Mesodermal cell (in vitro differentiated cells): ENCODE measurements at regions not wholly inside any gene's neighbourhood (a gene's known extent, or its start where the extent isn't known, plus 50 kb on each side); places are given as distances from the start of the nearest gene placed in this dataset.

Experiments
- H3K27ac ChIP-seq: 2 replicates; pipeline ENCODE4 v1.7.0; 2013; ENCODE audit warnings: mild to moderate bottlenecking, low read depth, low read length, moderate library complexity; ENCODE audit not compliant: severe bottlenecking
- H3K36me3 ChIP-seq: 2 replicates; pipeline ENCODE4 v1.7.1; 2013; ENCODE audit warnings: mild to moderate bottlenecking, low read length, moderate library complexity; ENCODE audit not compliant: control insufficient read depth, insufficient read depth
- H3K4me1 ChIP-seq: one replicate; pipeline ENCODE4 v1.7.1; 2013; ENCODE audit warnings: mild to moderate bottlenecking, low read length; ENCODE audit not compliant: insufficient read depth, control insufficient read depth, poor library complexity, severe bottlenecking
- H3K4me3 ChIP-seq: 2 replicates; pipeline ENCODE4 v1.7.0; 2013; ENCODE audit warnings: low read length, control low read depth, mild to moderate bottlenecking; ENCODE audit not compliant: insufficient read depth, poor library complexity, severe bottlenecking; ENCODE audit errors: extremely low read depth
- H3K9me3 ChIP-seq: 2 replicates; pipeline ENCODE4 v1.7.1; 2013; ENCODE audit warnings: mild to moderate bottlenecking, low read length, moderate library complexity; ENCODE audit not compliant: control insufficient read depth
- WGBS, 2 experiments: methylation state at CpG; one replicate each; pipeline ENCODE4 v1.1.5; 2013; ENCODE audit warnings: missing lambda C conversion rate in 2 of 2; ENCODE audit not compliant: insufficient coverage in 2 of 2; 5-methylcytosine and 5-hydroxymethylcytosine counted together

- Histone ChIP-seq H3K9me3 (no peaks in the 10 kb centered on the region), H3K36me3 (no peaks in the 10 kb centered on the region), H3K4me1 (no peaks in the 10 kb centered on the region), H3K27ac (no peak overlapping the region), H3K4me3 (no peak overlapping the region)
- 19 to 27% methylated on average over 7 to 8 of the region's 8 CpGs for WGBS, 2 experiments
Observed at GRCh38 chr11:15819679-15820286, 536.6 kb downstream of the SOX6 start.

GRCh38 chr11:15821451-15821850 lies 534.9 kb downstream of the SOX6 start:
- no peaks in the 10 kb centered on the region for H3K4me1 ChIP-seq
- H3K4me3 ChIP-seq, result no peak overlapping the region
- no peak overlapping the region for H3K27ac ChIP-seq

GRCh38 chr11:15824060-15824459 lies 532.3 kb downstream of the SOX6 start:
- no peaks in the 10 kb centered on the region for H3K36me3 ChIP-seq
- no peaks in the 10 kb centered on the region for H3K9me3 ChIP-seq
- no peak overlapping the region for H3K4me3 ChIP-seq
- H3K4me1 ChIP-seq, result peaks cover 10% of the 10 kb centered on the region
- WGBS, 2 experiments, result 80 to 100% methylated on average over 1 of the region's 1 CpG
- no peak overlapping the region for H3K27ac ChIP-seq

More at GRCh38 chr11:15821451-15821850, 534.9 kb downstream of the SOX6 start:
- Histone ChIP-seq H3K9me3 (no peaks in the 10 kb centered on the region), H3K36me3 (no peaks in the 10 kb centered on the region)

DNA sequence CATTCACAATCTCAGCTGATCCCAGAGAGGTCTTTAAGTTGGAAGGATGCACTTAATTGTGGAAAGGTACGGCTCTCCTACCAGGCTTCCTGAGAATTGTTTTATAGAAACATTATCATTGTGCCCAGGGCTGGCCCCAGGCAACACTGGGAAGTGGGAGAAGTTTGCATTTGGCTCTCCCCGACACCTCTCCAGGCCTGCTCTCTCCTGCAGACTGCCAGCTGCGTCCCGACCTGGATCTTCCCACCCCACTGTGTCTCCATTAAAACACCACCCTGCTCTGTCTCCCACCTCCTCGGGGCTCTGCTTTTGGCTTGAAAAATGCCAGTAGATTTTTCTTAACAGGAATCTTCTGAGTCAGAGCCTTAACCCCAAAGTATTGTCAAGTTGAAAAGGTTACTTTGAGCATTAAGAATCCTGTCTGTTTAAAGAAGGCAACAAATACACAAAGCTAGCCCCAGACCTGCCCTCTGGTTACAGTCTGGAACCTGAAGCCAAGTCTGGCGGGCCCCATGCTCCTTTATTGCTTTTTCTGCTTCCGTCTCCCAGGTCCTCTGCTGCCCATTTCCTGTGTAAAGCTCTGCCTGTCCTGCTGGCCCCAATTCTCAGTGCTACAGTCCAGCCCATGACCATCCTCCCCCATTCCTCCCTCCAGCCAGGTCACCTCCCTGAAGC lies 530.2 kb downstream of the SOX6 start:
- no peak overlapping the region for H3K4me3 ChIP-seq
- H3K36me3 ChIP-seq, result no peaks in the 10 kb centered on the region
- H3K27ac ChIP-seq, result peak overlapping the region; percentile 62
- WGBS, 2 experiments, result 62 to 74% methylated on average over 5 to 7 of the region's 7 CpGs
- peaks cover 15% of the 10 kb centered on the region for H3K4me1 ChIP-seq
- no peaks in the 10 kb centered on the region for H3K9me3 ChIP-seq

DNA sequence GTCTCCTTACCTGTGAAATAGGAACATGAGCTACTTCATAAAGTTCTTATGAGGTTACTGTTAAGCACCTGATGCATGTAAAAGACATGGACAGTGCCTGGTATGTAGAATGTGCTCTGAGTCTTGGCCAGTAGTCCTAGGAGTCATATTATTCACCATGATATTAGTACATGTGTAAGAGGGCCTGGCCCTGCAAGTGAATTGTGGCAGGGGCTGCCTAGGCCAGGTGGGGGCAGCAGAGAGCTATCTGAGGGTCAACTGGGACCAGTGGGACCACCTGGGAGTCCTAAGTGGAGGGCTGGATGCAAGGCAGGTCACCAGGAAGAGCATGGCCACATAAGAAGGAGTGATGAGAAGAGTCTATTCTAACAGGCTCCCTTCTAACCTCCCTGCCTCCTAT lies 529.5 kb downstream of the SOX6 start:
- no peak overlapping the region for H3K4me3 ChIP-seq
- H3K4me1 ChIP-seq, result peaks cover 15% of the 10 kb centered on the region
- H3K36me3 ChIP-seq, result no peaks in the 10 kb centered on the region
- no peak overlapping the region for H3K27ac ChIP-seq
- H3K9me3 ChIP-seq, result no peaks in the 10 kb centered on the region

DNA sequence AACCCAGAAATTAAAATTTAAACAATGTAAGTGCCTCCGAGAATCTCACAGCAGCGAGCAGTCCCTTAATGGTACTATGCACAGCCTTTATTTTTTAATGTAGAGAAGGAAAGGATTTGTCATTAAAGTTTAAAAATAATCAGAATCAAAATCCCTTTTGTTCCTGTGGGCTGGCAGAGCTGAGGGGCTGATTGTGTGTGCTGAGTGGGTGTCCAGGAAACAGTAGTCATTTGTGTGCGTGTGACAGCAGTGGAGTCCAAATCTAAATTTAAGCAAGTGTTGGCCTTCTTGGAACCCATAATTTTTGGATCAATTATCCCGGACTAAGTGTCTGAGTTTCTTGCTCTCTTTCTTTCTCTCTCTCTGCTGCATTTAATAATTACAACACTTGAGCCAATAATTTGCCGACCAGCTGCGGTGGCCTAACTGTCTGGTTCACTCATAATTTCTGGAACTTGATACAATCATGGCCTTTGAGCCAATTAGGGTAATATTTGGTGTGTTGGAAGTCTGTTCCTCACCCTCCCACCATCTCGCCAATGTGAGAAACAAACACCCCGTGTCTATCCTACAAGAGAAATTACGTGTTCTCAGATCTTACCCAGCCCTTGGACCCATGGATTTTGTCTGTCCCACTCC lies 528.0 kb downstream of the SOX6 start:
- peaks cover 15% of the 10 kb centered on the region for H3K4me1 ChIP-seq
- H3K4me3 ChIP-seq, result no peak overlapping the region
- no peak overlapping the region for H3K27ac ChIP-seq
- no peaks in the 10 kb centered on the region for H3K9me3 ChIP-seq
- 97 to 100% methylated on average over 3 to 6 of the region's 9 CpGs for WGBS, 2 experiments
- H3K36me3 ChIP-seq, result no peaks in the 10 kb centered on the region

DNA sequence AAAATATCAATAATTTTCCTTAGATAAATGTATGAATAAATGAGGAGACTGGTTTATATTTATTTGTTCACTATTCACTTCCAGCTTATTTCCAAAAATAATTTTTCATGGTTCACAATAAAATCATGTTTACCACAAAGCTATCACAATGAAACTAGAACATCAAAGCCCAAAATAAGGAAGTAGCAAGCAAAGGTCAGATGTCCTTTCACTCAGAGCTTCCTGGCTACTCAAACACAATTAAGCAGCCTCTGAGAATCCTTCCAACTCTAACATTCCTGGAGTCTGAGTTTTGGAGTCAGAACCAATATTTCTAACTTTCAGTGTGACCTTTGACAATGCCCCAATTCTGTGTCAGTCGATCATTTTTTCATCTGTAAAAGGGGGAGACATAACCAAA lies 527.0 kb downstream of the SOX6 start:
- 86% methylated on average over 1 of the region's 1 CpG; no CpG with 5 or more reads in 1 of the 2 experiments for WGBS, 2 experiments
- no peaks in the 10 kb centered on the region for H3K9me3 ChIP-seq

DNA sequence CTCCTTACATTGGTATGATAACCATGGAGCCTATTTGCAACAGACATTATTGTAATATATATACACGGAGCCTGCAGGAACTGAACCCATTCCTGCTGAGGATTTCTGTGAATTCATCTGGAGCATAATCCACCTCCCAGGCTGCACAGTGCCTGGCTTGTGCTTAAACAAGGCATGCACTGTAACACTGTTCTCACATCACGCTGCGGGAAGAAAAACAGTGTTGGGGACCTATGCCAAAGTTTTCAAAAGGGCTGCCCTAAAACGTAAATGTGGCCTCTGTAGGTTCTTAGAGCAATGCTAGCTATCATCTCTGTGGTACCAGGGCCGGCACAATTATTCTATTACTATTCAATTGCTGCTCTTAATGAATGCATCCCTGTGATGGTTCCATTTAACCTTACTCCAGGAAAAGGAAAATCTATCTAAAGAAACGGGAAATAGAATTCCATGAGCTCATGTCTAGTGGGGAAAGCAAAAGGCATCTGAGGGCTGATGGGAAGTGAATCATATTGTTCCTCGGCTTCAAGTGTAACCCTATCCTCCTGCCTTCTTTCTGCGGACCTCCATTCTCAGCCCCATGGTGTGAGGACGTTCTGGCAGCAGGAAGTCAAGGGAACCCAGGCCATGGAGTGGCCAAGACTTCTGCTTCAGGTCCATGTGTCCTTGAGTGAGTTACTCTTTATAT lies 525.5 kb downstream of the SOX6 start:
- peaks cover 19% of the 10 kb centered on the region for H3K4me1 ChIP-seq
- H3K36me3 ChIP-seq, result no peaks in the 10 kb centered on the region
- H3K9me3 ChIP-seq, result no peaks in the 10 kb centered on the region
- no peak overlapping the region for H3K27ac ChIP-seq
- WGBS, 2 experiments, result 87 to 89% methylated on average over 6 to 7 of the region's 9 CpGs
- H3K4me3 ChIP-seq, result no peak overlapping the region

More for the DNA sequence above, 527.0 kb downstream of the SOX6 start:
- Histone ChIP-seq H3K27ac (no peak overlapping the region), H3K36me3 (no peaks in the 10 kb centered on the region), H3K4me1 (peaks cover 15% of the 10 kb centered on the region), H3K4me3 (no peak overlapping the region)

DNA sequence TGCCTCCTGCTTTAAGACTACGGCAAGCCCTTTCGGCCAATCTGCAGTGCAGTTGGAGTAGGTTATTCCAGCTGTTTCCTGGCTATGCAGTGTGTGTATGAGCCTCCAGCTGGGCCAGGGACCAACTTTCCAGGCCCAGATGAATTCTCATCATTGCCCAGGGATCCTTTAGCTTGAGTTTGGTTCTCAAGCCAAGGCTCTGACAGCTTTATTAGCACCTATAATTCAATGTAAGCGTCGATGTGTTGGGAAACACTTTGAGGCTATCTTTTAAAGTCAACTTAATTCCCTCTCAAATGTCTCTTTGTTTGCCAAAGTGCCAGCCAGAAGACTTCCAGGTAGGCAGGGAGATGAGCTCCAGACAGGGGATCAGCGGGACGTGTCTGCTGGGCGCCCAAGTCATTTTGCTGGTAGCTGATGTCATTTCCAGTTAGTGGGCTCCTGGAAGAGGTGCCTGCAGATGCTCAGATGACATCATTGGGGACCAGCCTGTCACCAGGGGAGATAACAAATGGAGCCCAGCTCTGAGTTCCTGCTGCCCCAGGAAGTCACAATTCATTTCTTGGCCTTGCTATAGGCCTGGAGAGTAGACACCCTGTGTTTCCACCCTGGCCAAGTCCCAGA lies 520.4 kb downstream of the SOX6 start:
- Histone ChIP-seq H3K4me1 (peaks cover 16% of the 10 kb centered on the region), H3K36me3 (no peaks in the 10 kb centered on the region), H3K4me3 (no peak overlapping the region), H3K27ac (peak overlapping the region; percentile 25), H3K9me3 (no peaks in the 10 kb centered on the region)
- WGBS, 2 experiments, result 97 to 100% methylated on average over 5 to 6 of the region's 7 CpGs

DNA sequence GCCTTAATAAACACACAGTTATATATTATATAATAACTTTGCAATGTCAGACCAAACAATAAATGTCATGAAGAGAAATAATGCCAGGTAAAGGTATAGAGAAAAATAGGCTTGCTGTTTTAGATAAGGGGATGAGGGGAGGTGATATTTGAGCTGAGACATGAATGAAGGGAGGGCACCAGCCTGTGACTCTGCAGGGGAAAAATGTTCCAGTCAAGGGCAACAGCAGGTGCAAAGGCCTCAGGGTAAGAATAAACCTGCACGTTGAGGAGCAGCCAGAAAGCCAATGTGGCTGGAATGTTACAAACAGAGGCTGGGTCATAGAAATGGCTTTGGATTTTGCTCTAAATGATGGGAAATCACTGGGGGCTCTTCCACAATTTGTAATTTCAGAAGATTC lies 519.6 kb downstream of the SOX6 start:
- Histone ChIP-seq H3K4me1 (peaks cover 16% of the 10 kb centered on the region), H3K27ac (no peak overlapping the region), H3K4me3 (no peak overlapping the region), H3K36me3 (no peaks in the 10 kb centered on the region), H3K9me3 (no peaks in the 10 kb centered on the region)
- 91 to 100% methylated on average over 1 of the region's 1 CpG for WGBS, 2 experiments
